G401 (cell line): ENCODE measurements at regions not wholly inside any gene's neighbourhood (a gene's known extent, or its start where the extent isn't known, plus 50 kb on each side); places are given as distances from the start of the nearest gene placed in this dataset.
"Not testable (repeated sequence)": the region's sequence is repeated elsewhere in the genome, so short reads cannot be mapped to it uniquely, and the experiment has no call there.

Experiments
- DNase-seq: peaks from one replicate; pipeline ENCODE4 v3.0.0-alpha.2; 2015; ENCODE audit warnings: low spot score
- in situ Hi-C: cut with HindIII; loops from 2 replicates; pipeline ENCODE4 v1.10.0; 2016; ENCODE audit warnings: low sequenced_read_pairs, mixed read lengths

- in situ Hi-C loops: no loop called here
- DNase-seq: no peak
These were observed 85.7 kb upstream of the SLC45A1 start for GRCh38 chr1:8232036-8232757.

GRCh38 chr1:8230292-8230621 lies 87.7 kb upstream of the SLC45A1 start:
- DNase-seq: no peak
- in situ Hi-C loops: no loop called here

GRCh38 chr1:8228253-8228652 lies 89.7 kb upstream of the SLC45A1 start:
- in situ Hi-C loops: no loop called here

GRCh38 chr1:8227674-8228073 lies 90.2 kb upstream of the SLC45A1 start:
- in situ Hi-C loops, DNase-seq: not testable (repeated sequence)

More at GRCh38 chr1:8228253-8228652, 89.7 kb upstream of the SLC45A1 start:
- no peak for DNase-seq

GRCh38 chr1:8226747-8227146 lies 91.2 kb upstream of the SLC45A1 start:
- in situ Hi-C loops: no loop called here
- no peak for DNase-seq

GRCh38 chr1:8226024-8226423 lies 91.9 kb upstream of the SLC45A1 start:
- DNase-seq, in situ Hi-C loops: not testable (repeated sequence)

GRCh38 chr1:8223526-8223925 lies 94.4 kb upstream of the SLC45A1 start:
- DNase-seq: no peak
- in situ Hi-C loops: no loop called here

GRCh38 chr1:8222789-8223188 lies 95.1 kb upstream of the SLC45A1 start:
- no peak for DNase-seq
- in situ Hi-C loops: no loop called here

- in situ Hi-C loops: no loop called here
- no peak for DNase-seq
These were observed 98.4 kb upstream of the SLC45A1 start for GRCh38 chr1:8219530-8219929.

- no peak for DNase-seq
- in situ Hi-C loops: no loop called here
These were observed 99.4 kb upstream of the SLC45A1 start for GRCh38 chr1:8218351-8219092.

GRCh38 chr1:8217809-8218208 lies 100.1 kb upstream of the SLC45A1 start:
- in situ Hi-C loops: no loop called here
- no peak for DNase-seq

- in situ Hi-C loops: no loop called here
- peak; percentile 28 for DNase-seq
These were observed 100.8 kb upstream of the SLC45A1 start for GRCh38 chr1:8217011-8217711.

GRCh38 chr1:8216005-8216404 lies 101.9 kb upstream of the SLC45A1 start:
- in situ Hi-C loops: no loop called here

GRCh38 chr1:8214501-8215173 lies 103.3 kb upstream of the SLC45A1 start:
- in situ Hi-C loops: no loop called here
- DNase-seq: no peak

More at GRCh38 chr1:8216005-8216404, 101.9 kb upstream of the SLC45A1 start:
- DNase-seq: no peak

- in situ Hi-C loops: no loop called here
- no peak for DNase-seq
These were observed 104.2 kb upstream of the SLC45A1 start for GRCh38 chr1:8213676-8214075.

GRCh38 chr1:8213136-8213535 lies 104.8 kb upstream of the SLC45A1 start:
- in situ Hi-C loops: no loop called here
- DNase-seq: no peak

GRCh38 chr1:8212580-8213031 lies 105.3 kb upstream of the SLC45A1 start:
- in situ Hi-C loops: no loop called here

GRCh38 chr1:8211883-8212579 lies 105.9 kb upstream of the SLC45A1 start:
- DNase-seq: no peak
- in situ Hi-C loops: no loop called here

More at GRCh38 chr1:8212580-8213031, 105.3 kb upstream of the SLC45A1 start:
- no peak for DNase-seq
